GM18498 (cell line): ENCODE measurements at regions not wholly inside any gene's neighbourhood (a gene's known extent, or its start where the extent isn't known, plus 50 kb on each side); places are given as distances from the start of the nearest gene placed in this dataset.

Experiments used
- ATAC-seq: cut with Tn5 transposase; IDR thresholded peaks from one replicate; pipeline ENCODE4 v1.9.1; 2021; ENCODE audit warnings: mild to moderate bottlenecking, moderate library complexity; ENCODE audit not compliant: unreplicated experiment

DNA sequence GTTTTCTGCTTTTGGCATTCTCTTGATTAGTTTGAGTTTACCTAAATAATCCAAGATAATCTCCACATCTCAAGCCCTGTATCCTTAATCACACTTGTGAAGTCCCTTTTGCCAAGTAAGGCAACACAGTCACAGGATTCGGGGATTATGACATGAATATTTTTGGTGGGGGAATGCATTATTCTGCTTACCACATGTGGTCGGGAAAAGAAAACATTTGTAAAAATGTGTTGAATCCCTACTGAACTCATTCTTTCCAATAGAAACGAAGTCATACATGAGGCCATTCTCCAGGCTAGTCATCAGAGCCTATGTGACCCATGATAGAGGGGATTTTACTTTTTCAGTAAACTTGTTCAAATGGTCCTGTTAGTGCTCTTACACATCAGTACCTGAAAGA lies 58.5 kb upstream of the PRICKLE1 start:
- ATAC-seq: no peak

GRCh38 chr12:42643881-42644579 lies 54.5 kb upstream of the PRICKLE1 start:
- no peak for ATAC-seq

DNA sequence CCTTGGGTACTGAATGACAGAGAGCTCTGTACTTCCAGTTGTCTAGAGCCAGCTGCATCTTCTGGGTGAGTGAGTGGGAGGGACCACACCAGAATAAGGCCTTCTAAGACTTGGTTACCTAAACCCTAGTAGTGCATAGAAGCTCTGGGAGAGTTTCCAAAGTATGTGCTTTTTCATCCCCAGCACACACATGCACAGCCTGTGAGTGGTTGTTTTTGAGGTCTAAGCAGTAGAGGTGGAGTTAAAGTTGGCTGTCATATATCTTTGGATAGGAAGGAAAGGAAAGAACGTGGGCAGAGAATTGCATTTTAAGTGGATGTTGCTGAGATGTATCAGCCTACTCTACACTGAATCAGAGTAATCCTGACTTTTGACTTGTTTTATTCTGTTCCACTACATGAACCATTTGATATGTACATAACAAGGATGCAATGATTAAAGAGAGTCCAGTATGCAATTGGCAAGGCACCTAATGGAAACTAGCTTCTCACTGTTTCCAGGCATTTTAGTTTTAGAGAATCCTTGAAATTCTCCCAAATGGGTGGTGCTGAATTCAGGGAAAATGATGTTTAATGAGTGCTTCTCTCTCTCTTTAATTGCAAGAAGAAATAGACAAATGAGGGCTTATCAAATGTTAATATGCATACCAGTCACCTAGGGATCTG lies 51.8 kb upstream of the PRICKLE1 start:
- ATAC-seq: no peak

- ATAC-seq: no peak
These were observed 50.8 kb upstream of the PRICKLE1 start for GRCh38 chr12:42640391-42640790.

DNA sequence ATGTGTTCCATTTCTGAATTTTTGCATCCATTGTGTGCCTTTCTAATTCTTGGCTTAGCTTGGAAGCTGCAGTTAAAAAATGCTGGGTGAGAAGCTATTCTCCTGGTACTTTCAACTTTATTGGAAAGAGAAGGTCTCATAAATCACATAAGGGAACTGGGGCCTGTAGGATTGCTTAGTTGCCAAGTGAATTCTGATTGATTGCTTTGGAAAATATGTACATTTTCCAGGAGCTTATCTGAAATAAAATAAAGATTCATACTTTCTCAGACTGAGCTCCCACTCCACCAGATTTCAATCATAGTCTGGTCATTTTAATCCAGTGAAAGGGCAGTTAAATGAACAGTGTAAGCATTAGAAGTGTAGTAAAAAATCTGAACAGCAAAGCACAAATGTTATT lies 50.0 kb upstream of the PRICKLE1 start:
- ATAC-seq: no peak
